MG63 (cell line): ENCODE measurements at regions not wholly inside any gene's neighbourhood (a gene's known extent, or its start where the extent isn't known, plus 50 kb on each side); places are given as distances from the start of the nearest gene placed in this dataset.

Experiments
- DNase-seq: peaks from one replicate; pipeline ENCODE4 v3.0.0-alpha.2; 2020
- H3K27me3 ChIP-seq: fragments of 250-450 bp; sonication (Bioruptor Pico); 2 replicates; pipeline ENCODE4 v1.5.1; 2020; ENCODE audit warnings: mild to moderate bottlenecking, moderate library complexity
- H3K36me3 ChIP-seq: fragments of 250-450 bp; sonication (Bioruptor Pico); 2 replicates; pipeline ENCODE4 v1.5.1; 2020; ENCODE audit warnings: mild to moderate bottlenecking, moderate library complexity
- H3K4me3 ChIP-seq: fragments of 250-450 bp; sonication (Bioruptor Pico); 2 replicates; pipeline ENCODE4 v1.5.1; 2020; ENCODE audit warnings: mild to moderate bottlenecking, moderate library complexity
- H3K9me3 ChIP-seq: fragments of 250-450 bp; sonication (Bioruptor Pico); 2 replicates; pipeline ENCODE4 v1.5.1; 2020; ENCODE audit warnings: mild to moderate bottlenecking, moderate library complexity

- Histone ChIP-seq H3K4me3 (no peak overlapping the region), H3K9me3 (no peaks in the 10 kb centered on the region), H3K36me3 (no peaks in the 10 kb centered on the region), H3K27me3 (peaks cover 13% of the 10 kb centered on the region)
- no peak for DNase-seq
Observed at GRCh38 chr1:175844877-175845276, 101.5 kb upstream of the TNR start.

DNA sequence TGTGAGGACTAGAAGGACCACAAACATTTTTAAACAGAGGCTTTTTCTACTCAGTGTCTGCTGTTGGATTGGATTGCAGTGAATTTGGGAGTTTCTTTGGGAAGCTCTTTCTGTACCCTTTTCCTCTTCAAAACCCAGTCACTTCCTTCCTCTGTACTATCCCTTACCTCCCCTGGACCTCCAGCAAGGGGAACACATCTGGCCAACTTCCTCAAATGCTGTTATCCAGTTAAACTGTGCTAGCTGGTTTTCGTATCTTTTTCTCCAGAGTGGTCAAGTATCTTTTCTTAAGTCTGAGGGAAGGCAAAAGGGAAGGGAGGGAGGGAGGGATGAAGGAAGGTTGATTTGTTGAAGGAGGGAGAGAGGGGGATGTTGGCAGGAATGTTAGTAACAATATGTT is 99.2 kb upstream of the TNR start:
- no peak overlapping the region for H3K4me3 ChIP-seq
- peaks cover 14% of the 10 kb centered on the region for H3K27me3 ChIP-seq
- DNase-seq, result no peak
- no peaks in the 10 kb centered on the region for H3K9me3 ChIP-seq
- no peaks in the 10 kb centered on the region for H3K36me3 ChIP-seq

GRCh38 chr1:175841738-175842187 is 98.4 kb upstream of the TNR start:
- H3K9me3 ChIP-seq, result no peaks in the 10 kb centered on the region
- no peaks in the 10 kb centered on the region for H3K36me3 ChIP-seq
- H3K4me3 ChIP-seq, result no peak overlapping the region
- no peak for DNase-seq
- H3K27me3 ChIP-seq, result peaks cover 14% of the 10 kb centered on the region

GRCh38 chr1:175840787-175841186 is 97.4 kb upstream of the TNR start:
- H3K4me3 ChIP-seq, result no peak overlapping the region
- no peaks in the 10 kb centered on the region for H3K9me3 ChIP-seq
- H3K27me3 ChIP-seq, result peaks cover 9% of the 10 kb centered on the region
- no peaks in the 10 kb centered on the region for H3K36me3 ChIP-seq
- DNase-seq, result no peak

DNA sequence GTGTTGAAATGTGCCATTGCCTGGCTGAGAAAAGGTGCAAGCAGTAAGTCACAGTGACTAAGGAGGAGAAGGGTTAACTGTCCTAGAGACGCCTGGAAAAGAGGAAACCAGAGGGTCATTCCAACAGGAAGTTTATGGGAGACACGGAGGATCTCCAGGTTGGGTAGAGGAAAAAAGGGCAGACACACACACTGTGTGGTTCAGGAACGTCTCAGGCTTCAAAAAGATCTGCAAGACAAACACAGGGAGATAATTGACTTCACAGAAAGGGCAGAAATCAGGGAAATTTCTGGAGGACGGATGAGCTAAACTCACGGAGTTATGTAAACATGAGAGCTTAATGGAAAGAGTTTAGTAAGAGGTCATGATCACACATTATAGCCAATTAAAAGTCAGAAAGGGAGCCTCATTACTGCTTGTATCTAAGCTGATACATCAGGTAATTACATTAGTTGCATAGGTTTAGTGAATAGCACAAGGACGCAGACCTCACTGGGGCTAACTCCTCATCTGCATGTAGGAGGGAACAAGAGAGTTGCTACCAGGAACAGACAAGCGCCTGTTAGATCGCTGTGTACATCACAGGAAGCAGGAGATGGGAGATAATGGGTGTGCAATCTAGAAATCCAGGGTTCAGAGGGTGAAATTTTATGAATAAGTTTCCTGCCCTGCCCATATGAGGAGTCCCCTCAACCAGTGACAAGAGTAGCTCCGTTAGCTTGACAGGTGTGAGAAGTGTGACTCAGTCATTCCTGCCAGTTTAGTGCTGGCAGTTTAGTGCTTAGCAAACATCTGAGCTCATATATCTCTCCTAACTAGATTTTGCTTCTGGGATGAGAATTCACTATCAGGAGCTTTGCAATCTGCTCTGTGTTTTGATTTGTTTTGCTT is 96.6 kb upstream of the TNR start:
- Histone ChIP-seq H3K27me3 (peaks cover 9% of the 10 kb centered on the region), H3K36me3 (no peaks in the 10 kb centered on the region), H3K9me3 (no peaks in the 10 kb centered on the region), H3K4me3 (no peak overlapping the region)
- no peak for DNase-seq

GRCh38 chr1:175834597-175834996 is 91.2 kb upstream of the TNR start:
- Histone ChIP-seq H3K36me3 (no peaks in the 10 kb centered on the region), H3K4me3 (no peak overlapping the region), H3K9me3 (no peaks in the 10 kb centered on the region), H3K27me3 (0 out of 2 replicates have a peak, but pooled peaks cover 3% of the 10 kb centered on the region)
- DNase-seq, result no peak

GRCh38 chr1:175833951-175834350 is 90.6 kb upstream of the TNR start:
- no peaks in the 10 kb centered on the region for H3K9me3 ChIP-seq
- H3K4me3 ChIP-seq, result no peak overlapping the region
- no peak for DNase-seq
- H3K27me3 ChIP-seq, result 0 out of 2 replicates have a peak, but pooled peaks cover 3% of the 10 kb centered on the region
- H3K36me3 ChIP-seq, result no peaks in the 10 kb centered on the region

DNA sequence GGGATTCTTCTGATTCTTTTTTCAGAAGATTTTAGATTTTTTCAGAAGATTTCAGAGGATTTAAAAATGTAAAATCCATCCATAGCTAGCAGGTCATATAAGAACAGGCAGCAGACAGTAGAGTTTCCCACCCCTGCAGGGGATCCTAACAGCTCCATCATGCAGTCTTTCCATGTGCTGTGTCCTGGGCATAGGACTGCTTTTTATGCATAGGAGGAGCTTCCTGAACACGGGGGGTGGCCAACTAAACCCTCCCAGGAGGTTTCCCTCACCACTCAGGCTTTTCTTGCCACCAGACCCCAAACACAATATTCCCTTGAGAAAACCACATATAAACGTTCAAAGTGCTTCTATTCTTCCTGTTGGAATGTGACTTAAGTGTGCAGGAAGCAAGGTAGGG is 90.1 kb upstream of the TNR start:
- no peaks in the 10 kb centered on the region for H3K36me3 ChIP-seq
- no peak for DNase-seq
- H3K27me3 ChIP-seq, result 0 out of 2 replicates have a peak, but pooled peaks cover 3% of the 10 kb centered on the region
- no peaks in the 10 kb centered on the region for H3K9me3 ChIP-seq
- no peak overlapping the region for H3K4me3 ChIP-seq

DNA sequence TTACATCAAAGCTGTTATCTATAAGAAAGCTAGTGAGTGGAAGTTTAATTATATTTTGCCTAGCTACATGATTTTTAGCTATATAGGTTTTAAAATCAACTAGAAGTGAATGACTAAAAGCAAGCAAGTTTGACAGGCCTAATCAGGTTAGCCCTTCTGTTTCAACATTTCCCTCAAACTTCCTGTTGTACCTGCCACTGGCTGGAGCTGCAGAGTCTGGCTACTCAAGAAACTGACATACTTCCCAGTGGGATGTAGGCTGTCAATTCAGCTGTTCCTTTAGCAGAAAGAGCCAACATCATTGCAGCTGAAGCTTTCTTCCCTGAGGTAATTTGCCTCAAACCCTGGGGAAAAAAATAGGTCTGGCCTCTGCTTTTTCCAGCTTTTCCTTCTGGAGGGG is 87.1 kb upstream of the TNR start:
- Histone ChIP-seq H3K4me3 (no peak overlapping the region), H3K9me3 (no peaks in the 10 kb centered on the region), H3K36me3 (no peaks in the 10 kb centered on the region), H3K27me3 (no peaks in the 10 kb centered on the region)
- no peak for DNase-seq

- no peak for DNase-seq
- H3K4me3 ChIP-seq, result no peak overlapping the region
- no peaks in the 10 kb centered on the region for H3K9me3 ChIP-seq
- no peaks in the 10 kb centered on the region for H3K27me3 ChIP-seq
- H3K36me3 ChIP-seq, result no peaks in the 10 kb centered on the region
Observed at GRCh38 chr1:175829845-175830244, 86.5 kb upstream of the TNR start.

- H3K36me3 ChIP-seq, result no peaks in the 10 kb centered on the region
- no peak overlapping the region for H3K4me3 ChIP-seq
- 0 out of 2 replicates have a peak, but pooled peaks cover 3% of the 10 kb centered on the region for H3K9me3 ChIP-seq
- DNase-seq, result no peak
- H3K27me3 ChIP-seq, result no peaks in the 10 kb centered on the region
Observed at GRCh38 chr1:175826705-175827104, 83.3 kb upstream of the TNR start.

DNA sequence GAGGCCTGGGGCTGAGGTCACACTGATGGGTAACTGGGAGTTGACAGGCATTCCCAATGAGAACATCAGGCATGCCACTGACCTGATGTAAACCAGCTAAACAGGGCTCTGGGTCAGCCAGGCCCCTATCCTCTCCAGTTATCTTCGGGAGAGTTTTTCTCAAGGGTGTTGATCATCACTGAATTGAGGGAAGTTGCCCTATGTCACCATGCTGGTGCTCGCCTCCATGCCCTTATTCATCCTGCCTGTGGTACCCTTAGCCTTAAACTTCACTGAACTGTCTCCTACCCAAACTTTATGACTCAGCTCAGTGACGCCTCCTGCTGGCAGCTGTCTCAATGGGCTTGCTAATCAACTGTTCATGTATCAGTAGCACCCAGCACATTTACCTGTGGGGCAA is 80.7 kb upstream of the TNR start:
- H3K9me3 ChIP-seq, result peaks cover 13% of the 10 kb centered on the region; the same call in 1 of the 2 replicates
- no peaks in the 10 kb centered on the region for H3K36me3 ChIP-seq
- H3K4me3 ChIP-seq, result no peak overlapping the region
- no peak for DNase-seq
- H3K27me3 ChIP-seq, result no peaks in the 10 kb centered on the region

DNA sequence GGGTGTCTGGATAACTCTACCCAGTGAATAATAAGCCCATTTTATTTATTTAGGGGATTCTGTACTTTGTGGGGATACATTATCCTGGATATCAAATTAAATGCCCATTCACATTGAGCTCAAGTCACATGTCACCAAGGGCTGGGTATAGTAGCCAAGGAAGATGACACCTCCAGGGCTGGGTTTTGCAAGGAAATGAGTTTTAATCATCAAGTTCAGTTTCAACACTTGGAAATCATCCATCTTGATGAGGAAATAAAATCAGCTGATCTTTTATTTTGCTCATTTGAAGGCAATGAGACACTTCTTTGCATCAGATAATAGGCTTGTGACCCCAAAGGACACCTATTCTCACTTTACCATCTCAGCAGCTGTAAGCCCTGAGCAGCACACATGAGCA is 80.0 kb upstream of the TNR start:
- no peak for DNase-seq

DNA sequence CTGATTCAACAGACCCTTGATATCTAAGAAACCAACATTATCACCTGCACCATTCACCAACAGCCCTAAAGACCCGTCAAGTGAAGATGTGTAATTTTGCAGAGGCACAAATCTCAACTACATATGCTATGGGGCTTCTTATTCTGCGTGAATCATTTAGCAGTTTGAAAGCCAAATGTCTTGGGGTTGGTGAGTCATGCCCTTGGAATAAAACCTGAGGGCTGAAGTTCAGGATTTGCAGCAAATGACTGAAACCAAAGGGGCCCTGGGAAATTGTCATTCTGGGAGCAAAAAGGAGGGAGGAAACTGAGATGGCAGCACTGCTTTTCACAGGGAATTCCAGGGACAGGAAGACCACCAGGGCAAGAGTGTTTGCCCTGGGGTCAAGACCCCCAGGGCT is 79.2 kb upstream of the TNR start:
- peak; percentile 73 for DNase-seq
- Histone ChIP-seq H3K27me3 (no peaks in the 10 kb centered on the region), H3K4me3 (no peak overlapping the region), H3K36me3 (no peaks in the 10 kb centered on the region), H3K9me3 (peaks cover 13% of the 10 kb centered on the region; the same call in 1 of the 2 replicates)

More for the DNA sequence above, 80.0 kb upstream of the TNR start:
- Histone ChIP-seq H3K4me3 (no peak overlapping the region), H3K36me3 (no peaks in the 10 kb centered on the region), H3K9me3 (peaks cover 13% of the 10 kb centered on the region; the same call in 1 of the 2 replicates), H3K27me3 (no peaks in the 10 kb centered on the region)

DNA sequence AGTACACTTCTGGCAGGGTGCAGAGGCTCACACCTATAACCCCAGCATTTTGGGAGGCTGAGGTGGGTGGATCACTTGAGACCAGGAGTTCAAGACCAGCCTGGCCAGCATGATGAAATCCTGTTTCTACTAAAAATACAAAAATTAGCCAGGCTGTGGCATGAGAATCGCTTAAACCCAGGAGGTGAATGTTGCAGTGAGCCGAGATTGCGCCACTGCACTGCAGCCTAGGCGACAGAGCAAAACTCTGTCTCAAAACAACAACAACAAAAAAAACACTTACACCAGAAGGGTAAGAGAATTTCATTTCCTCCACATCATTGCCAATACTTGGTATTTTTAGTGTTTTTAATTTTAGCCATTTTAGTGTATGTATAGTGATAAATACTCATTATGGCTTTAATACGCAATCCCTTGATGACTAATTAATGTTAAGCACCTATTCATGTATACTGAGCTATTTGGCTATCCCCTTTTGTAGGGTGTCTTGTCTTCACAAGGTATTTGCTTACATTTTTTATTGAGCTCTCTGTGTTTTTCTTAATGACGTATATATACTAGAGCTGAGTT is 77.1 kb upstream of the TNR start:
- Histone ChIP-seq H3K9me3 (peaks cover 13% of the 10 kb centered on the region; the same call in 1 of the 2 replicates), H3K36me3 (no peaks in the 10 kb centered on the region), H3K4me3 (no peak overlapping the region), H3K27me3 (no peaks in the 10 kb centered on the region)
- no peak for DNase-seq

DNA sequence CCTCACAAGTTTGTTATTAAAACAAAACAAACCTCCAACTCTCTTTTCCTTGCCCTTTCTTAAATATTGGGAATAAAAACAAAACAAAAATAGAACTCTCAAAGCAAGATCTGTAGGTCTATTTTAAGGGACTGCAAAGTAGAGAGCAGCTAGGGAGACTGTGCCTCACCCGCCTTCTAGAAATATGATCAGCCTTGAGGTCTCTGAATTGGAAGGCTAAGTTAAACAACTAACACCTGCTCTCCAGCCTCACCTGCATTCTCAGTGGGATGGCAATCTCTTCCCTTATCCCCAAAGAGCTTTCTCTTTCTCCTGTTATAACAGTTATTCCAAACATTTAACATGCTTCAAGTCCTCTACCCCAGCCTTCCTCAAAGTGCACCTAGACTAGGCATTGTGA is 75.5 kb upstream of the TNR start:
- Histone ChIP-seq H3K36me3 (no peaks in the 10 kb centered on the region), H3K4me3 (no peak overlapping the region), H3K9me3 (peaks cover 13% of the 10 kb centered on the region; the same call in 1 of the 2 replicates), H3K27me3 (no peaks in the 10 kb centered on the region)
- DNase-seq, result no peak

DNA sequence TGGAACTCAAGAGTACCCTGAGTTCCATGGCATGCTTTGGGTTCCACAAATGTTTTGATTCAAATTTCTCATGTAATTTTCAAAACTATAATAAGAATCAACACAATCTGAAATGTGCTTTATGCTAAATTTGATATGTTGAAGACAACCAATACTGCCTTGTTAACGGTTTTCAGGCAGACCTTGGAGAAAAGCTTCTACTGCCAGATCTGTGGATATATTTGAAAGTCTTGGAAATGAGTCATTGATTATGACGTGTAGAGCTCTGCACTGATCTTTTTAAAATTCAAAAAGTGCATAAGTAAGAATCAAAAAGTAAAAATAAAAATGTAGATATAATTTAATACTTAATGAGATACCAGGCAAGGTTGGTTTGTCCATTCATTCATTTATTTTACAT is 74.0 kb upstream of the TNR start:
- no peaks in the 10 kb centered on the region for H3K27me3 ChIP-seq
- H3K9me3 ChIP-seq, result peaks cover 15% of the 10 kb centered on the region
- no peaks in the 10 kb centered on the region for H3K36me3 ChIP-seq
- DNase-seq, result no peak
- H3K4me3 ChIP-seq, result no peak overlapping the region

- H3K27me3 ChIP-seq, result no peaks in the 10 kb centered on the region
- H3K9me3 ChIP-seq, result peaks cover 5% of the 10 kb centered on the region
- no peak for DNase-seq
- H3K4me3 ChIP-seq, result no peak overlapping the region
- H3K36me3 ChIP-seq, result no peaks in the 10 kb centered on the region
Observed at GRCh38 chr1:175814885-175815284, 71.5 kb upstream of the TNR start.
